CD14-positive monocyte (primary cell): ENCODE measurements at regions not wholly inside any gene's neighbourhood (a gene's known extent, or its start where the extent isn't known, plus 50 kb on each side); places are given as distances from the start of the nearest gene placed in this dataset.

Experiments used
- DNase-seq, 3 donors: peaks; one replicate each; pipeline ENCODE4 v3.0.0-alpha.2; 2011 to 2022
- H2AFZ ChIP-seq: 2 replicates; pipeline ENCODE4 v1.6.0; 2012; ENCODE audit warnings: mild to moderate bottlenecking, low read depth, low read length, inconsistent platforms; ENCODE audit not compliant: insufficient read depth, poor library complexity, severe bottlenecking
- H3K27ac ChIP-seq, 2 donors: 1 replicate in 1 of 2; 2 replicates in 1 of 2; pipeline ENCODE4 v1.5.1; 2012 to 2013; ENCODE audit warnings: low read length in 2 of 2, control low read depth in 1 of 2, inconsistent platforms in 1 of 2, low read depth in 1 of 2, mild to moderate bottlenecking in 1 of 2
- H3K27me3 ChIP-seq, 2 donors: one replicate each; pipeline versions ENCODE4 v1.6.0 to v1.6.1; 2011 to 2013; ENCODE audit warnings: low read length in 2 of 2; ENCODE audit not compliant: control insufficient read depth in 2 of 2, insufficient read depth in 2 of 2
- H3K36me3 ChIP-seq, 2 donors: replicated peaks in 1 of 2; 1 replicate in 1 of 2; 2 replicates in 1 of 2; pipeline versions ENCODE4 v1.5.1 to v1.6.1; 2012 to 2013; ENCODE audit warnings: low read length in 2 of 2, control low read depth in 1 of 2, inconsistent platforms in 1 of 2, mild to moderate bottlenecking in 1 of 2; ENCODE audit not compliant: insufficient read depth in 2 of 2, control insufficient read depth in 1 of 2
- H3K4me1 ChIP-seq, 2 donors: 1 replicate in 1 of 2; 2 replicates in 1 of 2; pipeline versions ENCODE4 v1.5.1 to v1.6.1; 2012 to 2013; ENCODE audit warnings: low read length in 2 of 2, control low read depth in 1 of 2, inconsistent platforms in 1 of 2, mild to moderate bottlenecking in 1 of 2, moderate library complexity in 1 of 2; ENCODE audit not compliant: insufficient read depth in 2 of 2, control insufficient read depth in 1 of 2
- H3K4me2 ChIP-seq: replicated peaks from 2 replicates; pipeline ENCODE3; 2012; ENCODE audit warnings: low read length, moderate library complexity, mild to moderate bottlenecking; ENCODE audit not compliant: poor library complexity, severe bottlenecking; ENCODE audit errors: extremely low read depth
- H3K4me3 ChIP-seq, 3 experiments: fragments of 200-600 bp in 1 of 3; sonication (generic) in 1 of 3; replicated peaks in 1 of 3; 1 replicate in 2 of 3; 2 replicates in 1 of 3; pipeline ENCODE4 v1.5.1; 2011 to 2013; ENCODE audit warnings: low read length in 3 of 3, mild to moderate bottlenecking in 3 of 3, control low read depth in 2 of 3, low read depth in 2 of 3, inconsistent platforms in 1 of 3, moderate library complexity in 1 of 3
- H3K79me2 ChIP-seq: 2 replicates; pipeline ENCODE4 v1.6.0; 2012; ENCODE audit warnings: mild to moderate bottlenecking, control low read depth, inconsistent platforms, low read length, moderate library complexity; ENCODE audit not compliant: insufficient read depth
- H3K9ac ChIP-seq: 2 replicates; pipeline ENCODE4 v1.6.0; 2017; ENCODE audit warnings: low read length, mild to moderate bottlenecking; ENCODE audit not compliant: insufficient read depth, poor library complexity, severe bottlenecking
- H3K9me3 ChIP-seq, 2 donors: replicated peaks in 1 of 2; 1 replicate in 1 of 2; 2 replicates in 1 of 2; pipeline versions ENCODE4 v1.5.1 to v1.6.1; 2012 to 2013; ENCODE audit warnings: low read length in 2 of 2, control low read depth in 1 of 2; ENCODE audit not compliant: control insufficient read depth in 1 of 2, insufficient read depth in 1 of 2
- H4K20me1 ChIP-seq: 2 replicates; pipeline ENCODE4 v1.6.0; 2012; ENCODE audit warnings: mild to moderate bottlenecking, low read length, control low read depth, moderate library complexity; ENCODE audit not compliant: insufficient read depth
- H3K27ac Mint-ChIP-seq, 7 donors: one replicate each; pipeline ENCODE4 v1.8.0; 2020; ENCODE audit warnings: mild to moderate bottlenecking in 7 of 7, mixed read lengths in 7 of 7, moderate library complexity in 6 of 7, inconsistent platforms in 2 of 7
- H3K27me3 Mint-ChIP-seq, 3 donors: one replicate each; pipeline ENCODE4 v1.8.0; 2021 to 2022; ENCODE audit warnings: low read depth in 3 of 3, mild to moderate bottlenecking in 3 of 3, mixed read lengths in 3 of 3, moderate library complexity in 3 of 3, inconsistent platforms in 1 of 3
- H3K36me3 Mint-ChIP-seq, 2 donors: one replicate each; pipeline ENCODE4 v1.8.0; 2020; ENCODE audit warnings: mixed read lengths in 2 of 2, inconsistent platforms in 1 of 2, mild to moderate bottlenecking in 1 of 2
- H3K4me1 Mint-ChIP-seq: one replicate; pipeline ENCODE4 v1.8.0; 2020; ENCODE audit warnings: mild to moderate bottlenecking, mixed read lengths
- H3K4me3 Mint-ChIP-seq, 2 donors: one replicate each; pipeline ENCODE4 v1.8.0; 2020; ENCODE audit warnings: mild to moderate bottlenecking in 2 of 2, mixed read lengths in 2 of 2, moderate library complexity in 1 of 2
- H3K9me3 Mint-ChIP-seq, 7 donors: one replicate each; pipeline ENCODE4 v1.8.0; 2020 to 2022; ENCODE audit warnings: mixed read lengths in 7 of 7, mild to moderate bottlenecking in 6 of 7, moderate library complexity in 6 of 7, inconsistent platforms in 2 of 7
- CTCF ChIP-seq: fragments of 200-600 bp; IDR thresholded peaks from one replicate; pipeline ENCODE4 v1.8.0; 2022; ENCODE audit warnings: antibody characterized with exemption, mild to moderate bottlenecking
- WGBS: methylation state at CpG from one replicate; pipeline ENCODE4 v1.1.5; 2013; ENCODE audit warnings: missing lambda C conversion rate; ENCODE audit not compliant: insufficient coverage; 5-methylcytosine and 5-hydroxymethylcytosine counted together
- intact Hi-C, 2 donors: fragments of 100-400 bp; cut with micrococcal nuclease; formaldehyde crosslinking; loops; one replicate each; pipeline versions ENCODE4 v1.15.0 to v1.15.1; 2023

- H3K4me3 ChIP-seq, result no peak overlapping the region
- no peak overlapping the region for H3K27ac Mint-ChIP-seq
- WGBS, result no CpG with 5 or more reads among the region's 3 CpGs
Measured at GRCh38 chr1:222114536-222115156, 372.8 kb upstream of the DUSP10 start.

GRCh38 chr1:222109836-222110235, 367.9 kb upstream of the DUSP10 start:
- 100% methylated on average over 1 of the region's 4 CpGs for WGBS
- H3K4me1 ChIP-seq, result no peaks in the 10 kb centered on the region
- H3K4me2 ChIP-seq, result no peak overlapping the region
- H4K20me1 ChIP-seq, result no peaks in the 10 kb centered on the region
- H3K36me3 ChIP-seq, result no peaks in the 10 kb centered on the region
- TF ChIP-seq CTCF, result no peak
- no peak overlapping the region for H2AFZ ChIP-seq
- H3K36me3 Mint-ChIP-seq, result no peaks in the 10 kb centered on the region
- peaks cover 0 to 4% (median 2%) of the 10 kb centered on the region in 7 donors for H3K9me3 Mint-ChIP-seq
- no peak overlapping the region for H3K4me3 ChIP-seq
- no peak overlapping the region for H3K9ac ChIP-seq
- intact Hi-C loops, result loop anchor here in 1 of 2 donors (10.0 kb wide), 1 partner anchor 335 kb away; no protein-coding TSS in a partner anchor
- H3K27ac ChIP-seq, result no peak overlapping the region
- peaks cover 0 to 3% (median 2%) of the 10 kb centered on the region in 3 donors for H3K27me3 Mint-ChIP-seq
- no peaks in the 10 kb centered on the region for H3K9me3 ChIP-seq
- DNase-seq, result no peak
- H3K27ac Mint-ChIP-seq, result no peak overlapping the region
- H3K4me3 Mint-ChIP-seq, result no peak overlapping the region
- no peaks in the 10 kb centered on the region for H3K4me1 Mint-ChIP-seq
- H3K79me2 ChIP-seq, result no peaks in the 10 kb centered on the region
- H3K27me3 ChIP-seq, result no peaks in the 10 kb centered on the region

More at GRCh38 chr1:222114536-222115156, 372.8 kb upstream of the DUSP10 start:
- Histone ChIP-seq H3K27me3 (no peaks in the 10 kb centered on the region), H4K20me1 (no peaks in the 10 kb centered on the region), H3K79me2 (no peaks in the 10 kb centered on the region), H3K9ac (no peak overlapping the region), H3K4me1 (no peaks in the 10 kb centered on the region), H3K36me3 (no peaks in the 10 kb centered on the region), H3K9me3 (no peaks in the 10 kb centered on the region), H3K27ac (no peak overlapping the region), H3K4me2 (no peak overlapping the region), H2AFZ (no peak overlapping the region)
- H3K9me3 Mint-ChIP-seq, result peaks cover 0 to 4% (median 2%) of the 10 kb centered on the region in 7 donors
- intact Hi-C loops, result no loop called here
- peaks cover 0 to 5% (median 0%) of the 10 kb centered on the region in 3 donors for H3K27me3 Mint-ChIP-seq
- no peak for TF ChIP-seq CTCF
- H3K4me3 Mint-ChIP-seq, result no peak overlapping the region
- H3K36me3 Mint-ChIP-seq, result no peaks in the 10 kb centered on the region
- H3K4me1 Mint-ChIP-seq, result no peaks in the 10 kb centered on the region
- no peak for DNase-seq
